HK-2 (cell line): ENCODE measurements at regions not wholly inside any gene's neighbourhood (a gene's known extent, or its start where the extent isn't known, plus 50 kb on each side); places are given as distances from the start of the nearest gene placed in this dataset.
"Not testable (repeated sequence)": the region's sequence is repeated elsewhere in the genome, so short reads cannot be mapped to it uniquely, and the experiment has no call there.

Source experiments
- DNase-seq: peaks from one replicate; pipeline ENCODE4 v3.0.0-alpha.2; 2018; ENCODE audit not compliant: unreplicated experiment

GRCh38 chr4:96317891-96318290 lies 478.0 kb downstream of the PDHA2 start:
- DNase-seq = no peak

GRCh38 chr4:96326846-96327245 lies 487.0 kb downstream of the PDHA2 start:
- DNase-seq = no peak

- no peak for DNase-seq
These were observed 502.3 kb downstream of the PDHA2 start for GRCh38 chr4:96342196-96342595.

GRCh38 chr4:96342790-96343455 lies 503.0 kb downstream of the PDHA2 start:
- no peak for DNase-seq

GRCh38 chr4:96343836-96344235 lies 503.9 kb downstream of the PDHA2 start:
- DNase-seq = no peak

- DNase-seq = no peak
These were observed 507.7 kb downstream of the PDHA2 start for GRCh38 chr4:96347582-96347981.

GRCh38 chr4:96352051-96352517 lies 512.2 kb downstream of the PDHA2 start:
- DNase-seq = no peak

- DNase-seq = no peak
These were observed 514.3 kb downstream of the PDHA2 start for GRCh38 chr4:96354036-96354712.

GRCh38 chr4:96355414-96355813 lies 515.5 kb downstream of the PDHA2 start:
- no peak for DNase-seq

GRCh38 chr4:96356591-96357370 lies 516.9 kb downstream of the PDHA2 start:
- no peak for DNase-seq

- no peak for DNase-seq
These were observed 526.7 kb downstream of the PDHA2 start for GRCh38 chr4:96366632-96367031.

GRCh38 chr4:96375367-96375766 lies 535.5 kb downstream of the PDHA2 start:
- DNase-seq = no peak

- no peak for DNase-seq
These were observed 539.6 kb downstream of the PDHA2 start for GRCh38 chr4:96379524-96379923.

- DNase-seq = no peak
These were observed 540.2 kb downstream of the PDHA2 start for GRCh38 chr4:96380106-96380505.

GRCh38 chr4:96383349-96383748 lies 543.5 kb downstream of the PDHA2 start:
- DNase-seq = no peak

- no peak for DNase-seq
These were observed 549.9 kb downstream of the PDHA2 start for GRCh38 chr4:96389770-96390169.

GRCh38 chr4:96390404-96390803 lies 550.5 kb downstream of the PDHA2 start:
- no peak for DNase-seq

- DNase-seq = no peak
These were observed 555.9 kb downstream of the PDHA2 start for GRCh38 chr4:96395747-96396146.

GRCh38 chr4:96406742-96407141 lies 566.8 kb downstream of the PDHA2 start:
- no peak for DNase-seq

- DNase-seq = no peak
These were observed 567.3 kb downstream of the PDHA2 start for GRCh38 chr4:96407225-96407624.

GRCh38 chr4:96407738-96408463 lies 568.0 kb downstream of the PDHA2 start:
- DNase-seq = no peak

- not testable (repeated sequence) for DNase-seq
These were observed 575.0 kb downstream of the PDHA2 start for GRCh38 chr4:96414853-96415252.
